Coronary artery (tissue), 2 donors: ENCODE measurements at regions not wholly inside any gene's neighbourhood (a gene's known extent, or its start where the extent isn't known, plus 50 kb on each side); places are given as distances from the start of the nearest gene placed in this dataset.
"Not testable (repeated sequence)": the region's sequence is repeated elsewhere in the genome, so short reads cannot be mapped to it uniquely, and the experiment has no call there.

Source experiments
- DNase-seq: peaks from one replicate; pipeline ENCODE4 v3.0.0-alpha.2; 2017; ENCODE audit warnings: low spot score
- H3K27ac ChIP-seq, 2 donors: fragments of 200-600 bp; sonication (generic); one replicate each; pipeline ENCODE4 v1.5.1; 2016 to 2019
- H3K4me3 ChIP-seq: fragments of 200-600 bp; sonication (generic); 2 replicates; pipeline ENCODE4 v1.5.1; 2016; ENCODE audit warnings: mild to moderate bottlenecking, moderate library complexity
- TF ChIP-seq, protein P1 (sequence below): fragments of 200-600 bp; sonication (generic); IDR thresholded peaks from one replicate; pipeline ENCODE4 v1.5.1; 2019; ENCODE audit warnings: antibody characterized with exemption

DNA sequence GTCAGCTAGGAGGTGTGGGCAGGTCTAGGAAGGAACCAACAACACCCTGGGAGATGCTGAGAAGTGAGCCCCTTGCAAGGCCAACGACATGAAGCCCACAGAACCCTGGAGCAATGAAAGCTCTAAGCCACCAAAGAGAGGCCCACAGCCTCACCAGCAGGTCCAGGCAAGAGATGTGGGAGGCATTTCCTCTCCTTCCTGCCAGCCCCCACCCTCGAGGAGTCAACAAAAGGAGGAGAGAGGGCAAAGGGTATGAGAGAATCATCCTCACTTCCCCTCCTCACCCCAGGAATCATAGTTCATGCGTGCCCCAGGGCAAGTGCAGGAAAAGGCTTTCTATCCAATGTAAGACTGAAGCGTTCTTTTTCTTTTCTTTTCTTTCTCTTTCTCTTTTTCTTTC, 195.8 kb downstream of the SHQ1 start:
- no peak for DNase-seq
- Histone ChIP-seq H3K27ac (no peak overlapping the region), H3K4me3 (no peak overlapping the region)
- TF ChIP-seq, protein P1, sequence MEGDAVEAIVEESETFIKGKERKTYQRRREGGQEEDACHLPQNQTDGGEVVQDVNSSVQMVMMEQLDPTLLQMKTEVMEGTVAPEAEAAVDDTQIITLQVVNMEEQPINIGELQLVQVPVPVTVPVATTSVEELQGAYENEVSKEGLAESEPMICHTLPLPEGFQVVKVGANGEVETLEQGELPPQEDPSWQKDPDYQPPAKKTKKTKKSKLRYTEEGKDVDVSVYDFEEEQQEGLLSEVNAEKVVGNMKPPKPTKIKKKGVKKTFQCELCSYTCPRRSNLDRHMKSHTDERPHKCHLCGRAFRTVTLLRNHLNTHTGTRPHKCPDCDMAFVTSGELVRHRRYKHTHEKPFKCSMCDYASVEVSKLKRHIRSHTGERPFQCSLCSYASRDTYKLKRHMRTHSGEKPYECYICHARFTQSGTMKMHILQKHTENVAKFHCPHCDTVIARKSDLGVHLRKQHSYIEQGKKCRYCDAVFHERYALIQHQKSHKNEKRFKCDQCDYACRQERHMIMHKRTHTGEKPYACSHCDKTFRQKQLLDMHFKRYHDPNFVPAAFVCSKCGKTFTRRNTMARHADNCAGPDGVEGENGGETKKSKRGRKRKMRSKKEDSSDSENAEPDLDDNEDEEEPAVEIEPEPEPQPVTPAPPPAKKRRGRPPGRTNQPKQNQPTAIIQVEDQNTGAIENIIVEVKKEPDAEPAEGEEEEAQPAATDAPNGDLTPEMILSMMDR: no peak

DNA sequence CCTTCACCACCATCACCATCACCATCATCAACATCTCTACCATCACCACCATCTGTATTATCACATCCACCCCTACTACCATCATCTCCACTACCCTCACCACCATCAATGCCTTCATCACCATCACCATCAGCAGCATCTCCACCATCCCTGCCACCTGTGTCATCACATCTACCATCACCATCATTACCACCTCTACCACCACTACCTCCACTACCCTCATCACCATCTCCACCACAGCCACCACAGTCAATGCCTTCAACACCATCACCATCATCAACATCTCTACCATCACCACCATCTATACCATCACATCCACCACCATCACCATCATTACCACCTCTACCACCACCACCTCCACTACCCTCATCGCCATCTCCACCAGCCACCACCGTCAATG, 196.7 kb downstream of the SHQ1 start:
- DNase-seq: no peak
- TF ChIP-seq, protein P1: no peak
- Histone ChIP-seq H3K27ac (no peak overlapping the region), H3K4me3 (no peak overlapping the region)

DNA sequence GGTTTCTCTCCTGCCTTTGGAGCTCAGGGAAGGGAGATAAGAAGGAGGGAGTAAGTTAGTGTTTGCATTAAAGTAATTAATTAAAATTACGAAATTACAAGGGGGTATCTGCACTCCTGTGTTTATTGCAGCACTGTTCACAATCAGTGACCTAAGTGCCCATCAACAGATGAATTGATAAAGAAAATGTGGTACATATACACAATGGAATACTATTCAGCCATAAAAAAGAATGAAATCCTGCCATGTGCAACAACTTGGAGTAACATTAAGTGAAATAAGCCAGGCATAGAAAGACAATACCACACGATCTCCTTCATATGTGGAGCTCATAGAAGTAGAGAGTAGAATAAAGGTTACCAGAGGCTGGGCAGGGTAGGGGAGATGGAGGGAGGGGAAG, 202.0 kb downstream of the SHQ1 start:
- Histone ChIP-seq H3K27ac (no peak overlapping the region), H3K4me3 (no peak overlapping the region)
- TF ChIP-seq, protein P1: no peak
- DNase-seq: no peak

DNA sequence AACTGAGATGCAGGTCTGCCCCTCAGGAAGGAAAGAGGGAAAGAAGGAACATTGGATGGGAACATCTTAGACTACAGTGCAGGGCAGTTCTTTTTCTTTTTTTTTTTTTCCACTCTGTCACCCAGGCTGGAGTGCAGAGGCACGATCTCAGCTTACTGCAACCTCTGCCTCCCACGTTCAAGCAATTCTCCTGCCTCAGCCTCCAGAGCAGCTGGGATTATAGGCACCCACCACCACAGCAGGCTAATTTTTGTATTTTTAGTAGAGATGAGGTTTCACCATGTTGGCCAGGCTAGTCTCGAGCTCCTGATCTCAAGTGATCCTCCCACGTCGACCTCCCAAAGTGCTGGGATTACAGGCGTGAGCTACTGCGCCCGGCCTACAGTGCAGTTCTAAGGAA, 204.6 kb downstream of the SHQ1 start:
- DNase-seq, H3K27ac ChIP-seq, H3K4me3 ChIP-seq: not testable (repeated sequence)

DNA sequence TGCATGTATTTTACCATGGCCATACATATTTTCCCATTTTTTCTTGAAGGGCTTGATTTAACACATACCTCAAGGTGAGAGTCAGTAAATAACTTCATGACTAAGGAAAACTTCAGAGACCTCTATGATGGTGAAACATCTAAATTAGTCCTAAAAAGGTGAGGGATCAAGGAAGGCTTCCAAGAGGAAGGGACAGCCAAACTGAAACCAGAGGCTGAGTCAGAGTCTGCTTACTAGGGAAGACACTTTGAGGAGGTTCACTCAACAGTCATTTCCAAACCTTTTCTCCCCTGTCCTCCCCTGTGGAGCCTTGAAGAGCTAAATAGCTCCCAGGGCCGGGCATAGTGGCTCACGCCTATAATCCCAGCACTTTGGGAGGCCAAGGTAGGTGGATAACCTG, 206.6 kb downstream of the SHQ1 start:
- TF ChIP-seq, protein P1: no peak
- H3K27ac ChIP-seq: no peak overlapping the region
- H3K4me3 ChIP-seq: no peak overlapping the region
- DNase-seq: no peak

DNA sequence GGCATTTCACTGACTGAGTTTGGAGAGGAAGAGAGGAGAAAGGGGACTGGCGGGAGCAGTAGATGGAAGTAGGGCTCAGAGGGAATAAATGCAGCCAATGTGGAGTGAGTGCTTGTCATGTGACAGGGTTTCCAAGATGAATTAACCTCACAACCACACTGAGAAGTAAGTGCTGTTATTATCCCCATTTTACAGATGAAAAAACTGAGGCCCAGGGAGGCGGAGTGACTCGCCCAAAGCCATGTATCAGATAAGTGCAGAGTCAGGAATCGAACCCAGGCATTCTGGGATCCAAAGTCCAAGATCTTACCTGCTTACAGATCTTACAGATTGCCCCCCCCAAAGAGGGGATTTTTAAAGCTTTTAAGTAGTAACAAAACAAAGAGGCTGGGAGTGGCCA, 207.2 kb downstream of the SHQ1 start:
- no peak overlapping the region for H3K4me3 ChIP-seq
- TF ChIP-seq, protein P1: no peak
- no peak for DNase-seq
- H3K27ac ChIP-seq: no peak overlapping the region

DNA sequence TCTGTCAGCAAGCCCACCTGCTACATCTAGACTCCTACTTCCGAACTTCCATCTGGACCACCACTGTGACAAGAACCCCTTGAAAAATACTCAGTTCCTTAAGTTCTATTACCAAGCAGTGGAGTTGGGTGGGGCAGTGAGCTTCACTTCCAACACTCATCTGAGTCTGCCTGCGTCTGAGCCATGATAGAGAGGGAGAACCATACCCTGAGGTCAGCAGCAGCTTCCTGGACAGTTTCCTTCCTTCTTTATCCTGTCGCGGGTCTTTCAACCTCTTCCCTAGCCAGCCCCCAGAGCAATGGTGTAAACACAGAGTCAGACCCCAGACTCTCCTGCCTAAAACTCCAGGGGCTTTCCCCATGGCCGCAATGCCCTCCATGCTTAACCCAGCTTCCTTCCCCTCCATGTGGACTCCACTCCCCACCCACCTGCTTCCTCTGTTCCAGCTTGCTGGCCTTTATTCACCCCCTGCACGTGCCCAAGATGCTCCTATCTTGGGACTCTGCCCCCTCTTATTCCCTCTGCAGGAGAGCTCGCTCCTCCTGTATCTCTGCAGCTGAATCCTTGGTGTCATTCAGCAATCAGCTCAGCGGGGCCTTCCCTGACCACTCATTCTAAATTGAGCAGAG, 211.2 kb downstream of the SHQ1 start:
- Histone ChIP-seq H3K27ac (no peak overlapping the region), H3K4me3 (no peak overlapping the region)
- DNase-seq: no peak
- TF ChIP-seq, protein P1: no peak

DNA sequence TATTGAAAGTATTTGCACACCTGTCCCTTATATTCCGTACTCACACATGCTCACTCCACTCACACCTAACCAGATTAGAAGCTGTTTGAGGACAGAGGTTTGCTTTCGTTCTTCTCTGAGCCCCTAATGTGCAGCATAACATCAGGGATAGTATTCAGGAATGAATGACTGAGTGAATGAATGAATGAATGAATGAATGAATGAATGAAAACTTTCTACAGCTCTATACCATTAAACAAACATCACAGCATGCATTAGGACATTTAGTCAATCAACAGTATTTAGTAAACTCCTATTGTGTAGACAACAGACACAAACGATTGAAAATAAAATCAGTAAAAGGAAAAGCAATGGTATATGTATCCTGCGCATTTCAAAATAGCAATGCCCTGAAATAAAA, 212.7 kb downstream of the SHQ1 start:
- no peak for DNase-seq
- TF ChIP-seq, protein P1: no peak
- Histone ChIP-seq H3K4me3 (no peak overlapping the region), H3K27ac (no peak overlapping the region)
